Trophoblast cell (in vitro differentiated cells and primary cell): ENCODE measurements at regions not wholly inside any gene's neighbourhood (a gene's known extent, or its start where the extent isn't known, plus 50 kb on each side); places are given as distances from the start of the nearest gene placed in this dataset.
"Not testable (repeated sequence)": the region's sequence is repeated elsewhere in the genome, so short reads cannot be mapped to it uniquely, and the experiment has no call there.

Experiments used
- DNase-seq, 2 donors: peaks; one replicate each; pipeline ENCODE4 v3.0.0-alpha.2; 2016
- H2AFZ ChIP-seq: 2 replicates; pipeline ENCODE4 v1.6.1; 2013; ENCODE audit warnings: low read length, moderate library complexity, mild to moderate bottlenecking; ENCODE audit not compliant: insufficient read depth, poor library complexity
- H2AK5ac ChIP-seq: 2 replicates; pipeline ENCODE4 v1.6.1; 2013; ENCODE audit warnings: mild to moderate bottlenecking, low read length
- H2BK120ac ChIP-seq: 2 replicates; pipeline ENCODE4 v1.6.1; 2013; ENCODE audit warnings: low read length, mild to moderate bottlenecking, moderate library complexity; ENCODE audit not compliant: insufficient read depth, poor library complexity
- H2BK12ac ChIP-seq: 2 replicates; pipeline ENCODE4 v1.6.1; 2013; ENCODE audit warnings: mild to moderate bottlenecking, low read length, moderate library complexity
- H2BK5ac ChIP-seq: 2 replicates; pipeline ENCODE4 v1.6.1; 2013; ENCODE audit warnings: low read length, low read depth, moderate library complexity, mild to moderate bottlenecking; ENCODE audit not compliant: poor library complexity
- H3K14ac ChIP-seq: 2 replicates; pipeline ENCODE4 v1.6.1; 2013; ENCODE audit warnings: mild to moderate bottlenecking, low read length
- H3K18ac ChIP-seq: 2 replicates; pipeline ENCODE4 v1.6.1; 2013; ENCODE audit warnings: mild to moderate bottlenecking, low read length
- H3K23ac ChIP-seq: 2 replicates; pipeline ENCODE4 v1.6.1; 2013; ENCODE audit warnings: low read length
- H3K27ac ChIP-seq: 2 replicates; pipeline ENCODE4 v1.5.1; 2013; ENCODE audit warnings: low read depth, mild to moderate bottlenecking, inconsistent platforms, low read length, moderate library complexity
- H3K27me3 ChIP-seq: 2 replicates; pipeline ENCODE4 v1.6.1; 2013; ENCODE audit warnings: inconsistent platforms, mild to moderate bottlenecking, low read length, moderate library complexity; ENCODE audit not compliant: insufficient read depth
- H3K36me3 ChIP-seq, 2 experiments: 1 replicate in 1 of 2; 2 replicates in 1 of 2; pipeline ENCODE4 v1.6.1; 2013; ENCODE audit warnings: low read length in 2 of 2, mild to moderate bottlenecking in 2 of 2, moderate library complexity in 1 of 2; ENCODE audit not compliant: insufficient read depth in 2 of 2, control insufficient read depth in 1 of 2
- H3K4ac ChIP-seq: 2 replicates; pipeline ENCODE4 v1.6.1; 2013; ENCODE audit warnings: low read depth, mild to moderate bottlenecking, low read length, moderate library complexity
- H3K4me1 ChIP-seq, 2 experiments: 1 replicate in 1 of 2; 2 replicates in 1 of 2; pipeline ENCODE4 v1.6.1; 2013; ENCODE audit warnings: low read length in 2 of 2, mild to moderate bottlenecking in 2 of 2, moderate library complexity in 1 of 2; ENCODE audit not compliant: insufficient read depth in 2 of 2, control insufficient read depth in 1 of 2
- H3K4me2 ChIP-seq: 2 replicates; pipeline ENCODE4 v1.6.1; 2013; ENCODE audit warnings: inconsistent platforms, mild to moderate bottlenecking, low read length, moderate library complexity
- H3K4me3 ChIP-seq: 2 replicates; pipeline ENCODE4 v1.5.1; 2013; ENCODE audit warnings: mild to moderate bottlenecking, low read depth, low read length, inconsistent platforms
- H3K79me1 ChIP-seq: one replicate; pipeline ENCODE4 v1.6.1; 2013; ENCODE audit warnings: low read length
- H3K79me2 ChIP-seq: 2 replicates; pipeline ENCODE4 v1.6.1; 2013; ENCODE audit warnings: low read length, mild to moderate bottlenecking; ENCODE audit not compliant: control insufficient read depth, insufficient read depth, poor library complexity
- H3K9ac ChIP-seq: 2 replicates; pipeline ENCODE4 v1.6.1; 2013; ENCODE audit warnings: mild to moderate bottlenecking, low read length
- H3K9me3 ChIP-seq: 2 replicates; pipeline ENCODE4 v1.6.1; 2013; ENCODE audit warnings: low read depth, mild to moderate bottlenecking, control low read depth, inconsistent platforms, low read length; ENCODE audit not compliant: insufficient read depth
- H4K12ac ChIP-seq: 2 replicates; pipeline ENCODE4 v1.6.1; 2013; ENCODE audit warnings: low read depth, mild to moderate bottlenecking, low read length, moderate library complexity
- H4K8ac ChIP-seq: 2 replicates; pipeline ENCODE4 v1.6.1; 2013; ENCODE audit warnings: low read depth, mild to moderate bottlenecking, low read length, moderate library complexity
- H4K91ac ChIP-seq: one replicate; pipeline ENCODE4 v1.6.1; 2013; ENCODE audit warnings: low read depth, mild to moderate bottlenecking, low read length, moderate library complexity
- WGBS: extraction: QIAGEN DNeasy Blood & Tissue Kit; methylation state at CpG from one replicate; pipeline ENCODE4 v1.1.7; 2013; ENCODE audit warnings: missing lambda C conversion rate; ENCODE audit not compliant: insufficient read length, insufficient coverage; ENCODE audit errors: extremely low coverage; 5-methylcytosine and 5-hydroxymethylcytosine counted together

- no peak overlapping the region for H4K12ac ChIP-seq
- H3K9me3 ChIP-seq = peaks cover 8% of the 10 kb centered on the region
- no peak overlapping the region for H3K18ac ChIP-seq
- WGBS = no CpG with 5 or more reads among the region's 18 CpGs
- H4K8ac ChIP-seq = no peak overlapping the region
- H4K91ac ChIP-seq = no peak overlapping the region
- no peak overlapping the region for H2AFZ ChIP-seq
- H3K4me1 ChIP-seq = no peaks in the 10 kb centered on the region
- no peak overlapping the region for H2AK5ac ChIP-seq
- no peaks in the 10 kb centered on the region for H3K36me3 ChIP-seq
- H3K23ac ChIP-seq = no peak overlapping the region
- H3K4me2 ChIP-seq = no peak overlapping the region
- H3K14ac ChIP-seq = no peak overlapping the region
- H3K4me3 ChIP-seq = no peak overlapping the region
- H3K4ac ChIP-seq = no peak overlapping the region
- no peak for DNase-seq
- H3K79me1 ChIP-seq = no peaks in the 10 kb centered on the region
- H2BK12ac ChIP-seq = no peak overlapping the region
- H2BK120ac ChIP-seq = no peak overlapping the region
- no peaks in the 10 kb centered on the region for H3K27me3 ChIP-seq
- no peak overlapping the region for H3K27ac ChIP-seq
- H2BK5ac ChIP-seq = no peak overlapping the region
- no peak overlapping the region for H3K9ac ChIP-seq
- no peaks in the 10 kb centered on the region for H3K79me2 ChIP-seq
Observed at GRCh38 chr22:44570476-44571445, 72.7 kb upstream of the RTL6 start.

- Histone ChIP-seq H4K12ac (no peak overlapping the region), H2BK12ac (no peak overlapping the region), H3K9me3 (peaks cover 8% of the 10 kb centered on the region), H3K79me1 (no peaks in the 10 kb centered on the region), H3K27ac (no peak overlapping the region), H4K8ac (no peak overlapping the region), H3K27me3 (no peaks in the 10 kb centered on the region), H2BK120ac (no peak overlapping the region), H3K36me3 (no peaks in the 10 kb centered on the region), H3K9ac (no peak overlapping the region), H4K91ac (no peak overlapping the region), H3K14ac (no peak overlapping the region), H3K79me2 (no peaks in the 10 kb centered on the region), H2AFZ (no peak overlapping the region), H3K23ac (no peak overlapping the region), H3K4me1 (no peaks in the 10 kb centered on the region), H2AK5ac (no peak overlapping the region), H2BK5ac (no peak overlapping the region), H3K18ac (no peak overlapping the region), H3K4me2 (no peak overlapping the region), H3K4me3 (no peak overlapping the region), H3K4ac (no peak overlapping the region)
- WGBS = no CpG with 5 or more reads among the region's 9 CpGs
- no peak for DNase-seq
Observed at GRCh38 chr22:44569561-44569991, 71.5 kb upstream of the RTL6 start.

- WGBS = no CpG with 5 or more reads among the region's 8 CpGs
- no peak overlapping the region for H2AFZ ChIP-seq
- no peak overlapping the region for H2AK5ac ChIP-seq
- H3K4me3 ChIP-seq = peak overlapping the region; percentile 12
- DNase-seq = peak; percentile 42 to 70
- no peak overlapping the region for H2BK12ac ChIP-seq
- no peak overlapping the region for H4K8ac ChIP-seq
- H3K14ac ChIP-seq = no peak overlapping the region
- H3K36me3 ChIP-seq = no peaks in the 10 kb centered on the region
- H3K79me2 ChIP-seq = no peaks in the 10 kb centered on the region
- no peaks in the 10 kb centered on the region for H3K79me1 ChIP-seq
- no peak overlapping the region for H2BK5ac ChIP-seq
- no peaks in the 10 kb centered on the region for H3K4me1 ChIP-seq
- H3K4me2 ChIP-seq = no peak overlapping the region
- no peaks in the 10 kb centered on the region for H3K27me3 ChIP-seq
- H3K9me3 ChIP-seq = peaks cover 8% of the 10 kb centered on the region
- H3K18ac ChIP-seq = no peak overlapping the region
- no peak overlapping the region for H3K27ac ChIP-seq
- no peak overlapping the region for H4K12ac ChIP-seq
- H3K23ac ChIP-seq = no peak overlapping the region
- H3K9ac ChIP-seq = no peak overlapping the region
- H4K91ac ChIP-seq = no peak overlapping the region
- no peak overlapping the region for H2BK120ac ChIP-seq
- no peak overlapping the region for H3K4ac ChIP-seq
Observed at GRCh38 chr22:44567846-44568493, 69.9 kb upstream of the RTL6 start.

- no CpG with 5 or more reads among the region's 8 CpGs for WGBS
- not testable (repeated sequence) for H2AFZ ChIP-seq, H3K36me3 ChIP-seq, H3K9ac ChIP-seq, H3K18ac ChIP-seq, H3K79me1 ChIP-seq, H4K8ac ChIP-seq, H3K14ac ChIP-seq, H3K27me3 ChIP-seq, H3K79me2 ChIP-seq, H3K23ac ChIP-seq, H4K12ac ChIP-seq, H4K91ac ChIP-seq, H2AK5ac ChIP-seq, H2BK12ac ChIP-seq, H3K9me3 ChIP-seq, H2BK120ac ChIP-seq, H2BK5ac ChIP-seq, H3K4me1 ChIP-seq, H3K27ac ChIP-seq, H3K4me2 ChIP-seq, H3K4ac ChIP-seq
- peak overlapping the region; percentile 12 for H3K4me3 ChIP-seq
- DNase-seq = peak; percentile 40 to 43
Observed at GRCh38 chr22:44567378-44567841, 69.4 kb upstream of the RTL6 start.
